ENCODE measurements at regions not wholly inside any gene's neighbourhood (a gene's known extent, or its start where the extent isn't known, plus 50 kb on each side); places are given as distances from the start of the nearest gene placed in this dataset.

DNA sequence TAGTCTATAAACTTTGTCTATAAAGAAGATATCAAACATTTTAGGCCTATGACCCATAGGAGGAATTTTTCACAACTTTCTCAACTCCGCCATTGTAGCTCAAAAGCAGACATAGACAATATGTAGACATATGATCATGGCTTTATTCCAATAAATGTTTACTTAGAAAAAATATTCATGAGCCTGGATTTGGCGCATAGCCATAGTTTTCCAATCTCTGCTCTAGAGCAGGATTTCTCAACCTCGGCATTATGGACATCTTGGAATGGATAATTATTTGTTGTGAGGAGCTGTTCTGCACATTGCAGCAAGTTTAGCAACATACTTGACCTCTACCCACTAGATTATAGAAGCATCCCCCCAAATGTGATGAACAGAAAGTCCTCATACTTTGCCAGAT lies 532.6 kb downstream of the ANKRD7 start:
- TF ChIP-seq RAD21 (IDR thresholded peaks at IDR 0.05; ENCODE audit: low read length), result no peak
- TF ChIP-seq, protein P1, sequence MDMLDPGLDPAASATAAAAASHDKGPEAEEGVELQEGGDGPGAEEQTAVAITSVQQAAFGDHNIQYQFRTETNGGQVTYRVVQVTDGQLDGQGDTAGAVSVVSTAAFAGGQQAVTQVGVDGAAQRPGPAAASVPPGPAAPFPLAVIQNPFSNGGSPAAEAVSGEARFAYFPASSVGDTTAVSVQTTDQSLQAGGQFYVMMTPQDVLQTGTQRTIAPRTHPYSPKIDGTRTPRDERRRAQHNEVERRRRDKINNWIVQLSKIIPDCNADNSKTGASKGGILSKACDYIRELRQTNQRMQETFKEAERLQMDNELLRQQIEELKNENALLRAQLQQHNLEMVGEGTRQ (IDR thresholded peaks at IDR 0.05; ENCODE audit: low read depth, low read length), result no peak
- TF ChIP-seq CTCF (conservative IDR thresholded peaks at IDR 0.05; ENCODE audit: low read depth, low read length), result no peak
- no peak for TF ChIP-seq RCOR1 (IDR thresholded peaks at IDR 0.05; ENCODE audit: insufficient replicate concordance, low read length)
- TF ChIP-seq RFX5 (IDR thresholded peaks at IDR 0.05; ENCODE audit: low read depth, low read length), result no peak
- no peak for TF ChIP-seq SMC3 (IDR thresholded peaks at IDR 0.05; ENCODE audit: low read depth, low read length)
- TF ChIP-seq POLR2A (IDR thresholded peaks at IDR 0.05; ENCODE audit: low read depth, low read length), result no peak
- no peak for TF ChIP-seq FOS (IDR thresholded peaks at IDR 0.05; ENCODE audit: low read depth, low read length)
- TF ChIP-seq MXI1 (IDR thresholded peaks at IDR 0.05; ENCODE audit: borderline replicate concordance, low read depth, low read length), result no peak
- TF ChIP-seq MAZ (IDR thresholded peaks at IDR 0.05; ENCODE audit: borderline replicate concordance, low read depth, low read length), result no peak
- TF ChIP-seq CEBPB (IDR thresholded peaks at IDR 0.05; ENCODE audit: low read depth, low read length), result no peak
- TF ChIP-seq NFE2L2 (IDR thresholded peaks at IDR 0.05; ENCODE audit: low read depth, low read length), result no peak

Data from IMR-90 (cell line).